ENCODE measurements at regions not wholly inside any gene's neighbourhood (a gene's known extent, or its start where the extent isn't known, plus 50 kb on each side); places are given as distances from the start of the nearest gene placed in this dataset.

DNA sequence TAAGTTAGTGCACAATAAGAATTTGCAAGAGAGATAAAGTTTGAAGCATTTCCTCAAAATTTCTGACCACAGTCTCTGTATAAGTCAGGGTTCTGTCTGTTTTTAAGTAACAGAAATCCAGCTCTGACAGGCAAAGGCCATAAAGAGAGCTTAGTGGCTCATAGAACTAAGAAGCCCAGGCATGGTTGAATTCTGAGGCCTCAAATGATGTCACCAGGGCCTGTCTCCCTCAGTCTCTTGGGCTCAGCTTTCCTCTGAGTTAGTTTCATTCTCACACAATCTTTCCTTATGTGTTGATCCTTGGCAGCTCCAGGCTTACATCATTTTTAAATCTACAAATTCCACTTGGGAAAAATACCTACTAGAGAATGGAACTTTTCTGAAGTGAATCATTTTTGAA lies 173.4 kb upstream of the ATP2B1 start:
- H3K9me3 ChIP-seq (ENCODE audit: low read length), result no peaks in the 10 kb centered on the region
- no peaks in the 10 kb centered on the region for H4K20me1 ChIP-seq (ENCODE audit: insufficient read depth)
- H3K79me2 ChIP-seq (replicated peaks; ENCODE audit: insufficient read depth, low read length), result no peaks in the 10 kb centered on the region
- H3K27me3 ChIP-seq (ENCODE audit: insufficient read depth, low read depth, low read length), result no peaks in the 10 kb centered on the region
- no peak overlapping the region for H2AFZ ChIP-seq (ENCODE audit: low read depth, low read length)
- H3K4me3 ChIP-seq (ENCODE audit: low read length), result no peak overlapping the region
- H3K9ac ChIP-seq (ENCODE audit: low read length), result no peak overlapping the region
- TF ChIP-seq SMC3 (conservative IDR thresholded peaks at IDR 0.05; ENCODE audit: poor library complexity) (no peak), TAF1 (IDR thresholded peaks at IDR 0.05; ENCODE audit: low read depth) (no peak), POLR2AphosphoS5 (IDR thresholded peaks at IDR 0.05) (no peak), MXI1 (conservative IDR thresholded peaks at IDR 0.05; ENCODE audit: poor library complexity, severe bottlenecking) (no peak), REST (IDR thresholded peaks at IDR 0.05; ENCODE audit: borderline replicate concordance) (no peak), RAD21 (conservative IDR thresholded peaks at IDR 0.05) (no peak), EP300 (conservative IDR thresholded peaks at IDR 0.05; ENCODE audit: poor library complexity, severe bottlenecking) (no peak), EZH2 (IDR thresholded peaks at IDR 0.05; ENCODE audit: borderline replicate concordance, insufficient read depth, low read length, poor library complexity, severe bottlenecking) (no peak)
- TF ChIP-seq, protein P1, sequence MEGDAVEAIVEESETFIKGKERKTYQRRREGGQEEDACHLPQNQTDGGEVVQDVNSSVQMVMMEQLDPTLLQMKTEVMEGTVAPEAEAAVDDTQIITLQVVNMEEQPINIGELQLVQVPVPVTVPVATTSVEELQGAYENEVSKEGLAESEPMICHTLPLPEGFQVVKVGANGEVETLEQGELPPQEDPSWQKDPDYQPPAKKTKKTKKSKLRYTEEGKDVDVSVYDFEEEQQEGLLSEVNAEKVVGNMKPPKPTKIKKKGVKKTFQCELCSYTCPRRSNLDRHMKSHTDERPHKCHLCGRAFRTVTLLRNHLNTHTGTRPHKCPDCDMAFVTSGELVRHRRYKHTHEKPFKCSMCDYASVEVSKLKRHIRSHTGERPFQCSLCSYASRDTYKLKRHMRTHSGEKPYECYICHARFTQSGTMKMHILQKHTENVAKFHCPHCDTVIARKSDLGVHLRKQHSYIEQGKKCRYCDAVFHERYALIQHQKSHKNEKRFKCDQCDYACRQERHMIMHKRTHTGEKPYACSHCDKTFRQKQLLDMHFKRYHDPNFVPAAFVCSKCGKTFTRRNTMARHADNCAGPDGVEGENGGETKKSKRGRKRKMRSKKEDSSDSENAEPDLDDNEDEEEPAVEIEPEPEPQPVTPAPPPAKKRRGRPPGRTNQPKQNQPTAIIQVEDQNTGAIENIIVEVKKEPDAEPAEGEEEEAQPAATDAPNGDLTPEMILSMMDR (IDR thresholded peaks at IDR 0.05; ENCODE audit: poor library complexity, severe bottlenecking), result no peak
- H3K9me2 ChIP-seq (ENCODE audit: insufficient read depth, low read length), result no peaks in the 10 kb centered on the region
- no peaks in the 10 kb centered on the region for H3F3A ChIP-seq (ENCODE audit: insufficient read depth, low read length, poor library complexity, severe bottlenecking)
- H3K36me3 ChIP-seq (ENCODE audit: insufficient read depth, low read length), result no peaks in the 10 kb centered on the region
- no peak overlapping the region for H3K27ac ChIP-seq (ENCODE audit: low read length)
- no peak overlapping the region for H3K4me2 ChIP-seq (ENCODE audit: low read length)

GRCh38 chr12:89880690-89881350 lies 172.2 kb upstream of the ATP2B1 start:
- TF ChIP-seq REST (IDR thresholded peaks at IDR 0.05; ENCODE audit: borderline replicate concordance), result no peak
- no peak for TF ChIP-seq RAD21 (conservative IDR thresholded peaks at IDR 0.05)
- no peak for TF ChIP-seq SMC3 (conservative IDR thresholded peaks at IDR 0.05; ENCODE audit: poor library complexity)
- no peak for TF ChIP-seq POLR2AphosphoS5 (IDR thresholded peaks at IDR 0.05)
- no peak for TF ChIP-seq MXI1 (conservative IDR thresholded peaks at IDR 0.05; ENCODE audit: poor library complexity, severe bottlenecking)
- TF ChIP-seq EZH2 (IDR thresholded peaks at IDR 0.05; ENCODE audit: borderline replicate concordance, insufficient read depth, low read length, poor library complexity, severe bottlenecking), result no peak
- no peak for TF ChIP-seq EP300 (conservative IDR thresholded peaks at IDR 0.05; ENCODE audit: poor library complexity, severe bottlenecking)
- TF ChIP-seq, protein P1 (IDR thresholded peaks at IDR 0.05; ENCODE audit: poor library complexity, severe bottlenecking), result no peak
- TF ChIP-seq TAF1 (IDR thresholded peaks at IDR 0.05; ENCODE audit: low read depth), result no peak
- Histone ChIP-seq H3K4me3 (ENCODE audit: low read length) (no peak overlapping the region), H3F3A (ENCODE audit: insufficient read depth, low read length, poor library complexity, severe bottlenecking) (no peaks in the 10 kb centered on the region), H3K27me3 (ENCODE audit: insufficient read depth, low read depth, low read length) (no peaks in the 10 kb centered on the region), H3K4me2 (ENCODE audit: low read length) (no peak overlapping the region), H3K79me2 (replicated peaks; ENCODE audit: insufficient read depth, low read length) (no peaks in the 10 kb centered on the region), H3K9me3 (ENCODE audit: low read length) (no peaks in the 10 kb centered on the region), H2AFZ (ENCODE audit: low read depth, low read length) (no peak overlapping the region), H3K36me3 (ENCODE audit: insufficient read depth, low read length) (no peaks in the 10 kb centered on the region), H3K9me2 (ENCODE audit: insufficient read depth, low read length) (no peaks in the 10 kb centered on the region), H3K27ac (ENCODE audit: low read length) (no peak overlapping the region), H4K20me1 (ENCODE audit: insufficient read depth) (no peaks in the 10 kb centered on the region), H3K9ac (ENCODE audit: low read length) (no peak overlapping the region)

All from neural cell (in vitro differentiated cells).